GM20000 (cell line): ENCODE measurements at regions not wholly inside any gene's neighbourhood (a gene's known extent, or its start where the extent isn't known, plus 50 kb on each side); places are given as distances from the start of the nearest gene placed in this dataset.

Experiments used
- DNase-seq: peaks from one replicate; pipeline ENCODE4 v3.0.0; 2012; ENCODE audit warnings: low spot score
- CTCF ChIP-seq: IDR thresholded peaks from 2 replicates; pipeline ENCODE4 v1.5.1; 2012; ENCODE audit warnings: mild to moderate bottlenecking, control low read depth; ENCODE audit errors: extremely low read depth, missing control alignments

GRCh38 chr17:79142375-79142774 is 67.8 kb downstream of the ENGASE start:
- no peak for DNase-seq
- no peak for TF ChIP-seq CTCF

- no peak for TF ChIP-seq CTCF
- DNase-seq = no peak
These were observed 67.1 kb downstream of the ENGASE start for GRCh38 chr17:79141578-79142355.

GRCh38 chr17:79138826-79139225 is 64.2 kb downstream of the ENGASE start:
- DNase-seq = no peak
- TF ChIP-seq CTCF = no peak

DNA sequence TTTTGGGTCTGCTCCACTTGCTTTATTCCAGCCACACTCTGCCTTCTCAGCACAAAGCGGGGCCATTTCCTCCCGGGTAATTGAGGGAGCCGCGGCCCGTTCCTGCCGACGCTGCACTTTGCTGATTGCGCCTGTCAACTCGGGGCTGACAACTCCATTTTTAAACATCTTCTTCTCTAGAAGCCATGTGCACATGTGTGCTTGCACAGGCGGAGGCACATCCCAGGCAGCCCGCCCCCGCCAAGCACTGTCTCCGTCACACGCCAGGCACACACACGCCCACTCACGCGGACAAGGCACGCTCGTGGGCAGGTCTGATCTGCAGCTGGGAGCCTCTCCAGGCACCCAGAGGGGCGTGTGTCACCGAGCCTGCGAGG is 63.2 kb downstream of the ENGASE start:
- DNase-seq = no peak
- no peak for TF ChIP-seq CTCF

DNA sequence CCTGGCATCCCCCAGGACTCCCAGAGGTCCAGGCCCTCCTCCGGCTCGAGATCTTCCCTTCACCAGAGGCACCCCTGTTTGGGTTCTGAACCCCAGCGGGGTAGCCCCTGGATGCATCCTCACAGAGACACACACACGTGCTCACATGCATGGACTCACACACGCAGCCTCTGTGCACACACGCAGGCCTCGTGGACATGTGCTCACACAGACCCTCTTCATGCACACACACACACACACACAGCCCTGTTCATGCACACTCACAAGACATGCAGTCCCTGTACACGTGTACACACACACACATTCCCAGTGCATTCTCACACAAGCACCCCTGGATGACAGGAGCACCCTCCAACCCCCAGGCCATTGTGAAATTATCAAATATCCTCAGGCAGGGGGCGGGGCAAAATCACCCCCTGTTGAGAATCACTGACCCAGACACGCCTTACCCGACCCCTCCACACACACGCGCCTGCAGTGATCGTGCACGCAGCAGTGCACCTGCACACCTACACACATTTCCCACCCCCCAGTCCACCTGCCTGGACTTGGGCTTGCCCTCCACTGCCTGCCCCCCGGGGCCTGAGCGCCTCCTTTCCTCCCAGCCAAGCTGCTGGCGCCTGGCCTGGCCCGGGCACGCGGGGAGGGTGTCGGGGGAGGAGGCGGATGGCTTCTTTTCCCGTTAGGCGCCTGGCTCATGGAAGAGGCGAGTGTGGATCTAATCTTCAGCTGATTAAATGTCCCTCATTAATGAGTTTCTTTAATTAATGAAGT is 62.6 kb downstream of the ENGASE start:
- DNase-seq = no peak
- TF ChIP-seq CTCF = no peak

- DNase-seq = no peak
- TF ChIP-seq CTCF = no peak
These were observed 62.0 kb downstream of the ENGASE start for GRCh38 chr17:79136596-79136995.
